ENCODE measurements at regions not wholly inside any gene's neighbourhood (a gene's known extent, or its start where the extent isn't known, plus 50 kb on each side); places are given as distances from the start of the nearest gene placed in this dataset.

- H3K27me3 ChIP-seq (replicated peaks in 1 of 4; ENCODE audit: control insufficient read depth in 3 of 4, extremely low read depth in 1 of 4, insufficient read depth in 3 of 4, low read length in 3 of 4): no peaks in the 10 kb centered on the region
- no peak overlapping the region for H3K56ac ChIP-seq (replicated peaks; ENCODE audit: insufficient read length, low read depth, low read length)
- FAIRE-seq (no peak), DNase-seq (ENCODE audit: low read depth in 1 of 2, low spot score in 2 of 2) (no peak)
- no peaks in the 10 kb centered on the region for H3K79me1 ChIP-seq (ENCODE audit: low read depth, low read length)
- no peak overlapping the region for H2BK120ac ChIP-seq (replicated peaks; ENCODE audit: low read depth, low read length)
- no peak overlapping the region for H4K91ac ChIP-seq (replicated peaks; ENCODE audit: insufficient read length, low read length)
- no peaks in the 10 kb centered on the region for H3K79me2 ChIP-seq (ENCODE audit: control insufficient read depth in 1 of 2, insufficient read depth in 2 of 2, low read length in 2 of 2)
- no peak overlapping the region for H2BK15ac ChIP-seq (ENCODE audit: low read length)
- H2AFZ ChIP-seq (ENCODE audit: low read length): no peak overlapping the region
- POLR2A ChIA-PET (ENCODE audit: partially characterized antibody): no interaction called here
- H3K14ac ChIP-seq (ENCODE audit: insufficient read length): no peak overlapping the region
- H4K8ac ChIP-seq (ENCODE audit: extremely low read depth, insufficient read depth, low read length): no peak overlapping the region
- H4K5ac ChIP-seq (ENCODE audit: insufficient read length, low read depth, low read length): no peak overlapping the region
- no peak overlapping the region for H3K9ac ChIP-seq (replicated peaks in 1 of 4; ENCODE audit: extremely low read depth in 1 of 4, low read depth in 3 of 4, low read length in 3 of 4)
- H4K20me1 ChIP-seq (replicated peaks in 1 of 2; ENCODE audit: control insufficient read depth in 1 of 2, insufficient read depth in 2 of 2, low read length in 2 of 2): no peaks in the 10 kb centered on the region
- no peaks in the 10 kb centered on the region for H3K23me2 ChIP-seq (ENCODE audit: low read depth, low read length)
- no peak overlapping the region for H3K4me3 ChIP-seq (ENCODE audit: extremely low read depth in 1 of 4, insufficient read depth in 2 of 4, low read depth in 3 of 4, low read length in 4 of 4)
- H3K27ac ChIP-seq (ENCODE audit: low read depth, low read length): no peak overlapping the region
- no peak overlapping the region for H2AK5ac ChIP-seq (ENCODE audit: low read depth, low read length)
- H3K4me1 ChIP-seq (replicated peaks in 1 of 4; ENCODE audit: control insufficient read depth in 3 of 4, insufficient read depth in 4 of 4, low read length in 3 of 4): no peaks in the 10 kb centered on the region
- H2BK20ac ChIP-seq (ENCODE audit: low read length): no peak overlapping the region
- no peaks in the 10 kb centered on the region for H3K9me3 ChIP-seq (ENCODE audit: insufficient read depth in 2 of 2, low read depth in 1 of 2, low read length in 1 of 2)
- no peaks in the 10 kb centered on the region for H3K36me3 ChIP-seq (ENCODE audit: control insufficient read depth in 2 of 4, insufficient read depth in 4 of 4, low read length in 3 of 4)
- no peak overlapping the region for H3K4me2 ChIP-seq (ENCODE audit: insufficient read depth in 1 of 2, low read depth in 2 of 2, low read length in 2 of 2)
- H3K23ac ChIP-seq (ENCODE audit: insufficient read length): no peak overlapping the region
- no peak overlapping the region for H2BK5ac ChIP-seq (ENCODE audit: low read depth, low read length)
- H3K18ac ChIP-seq (ENCODE audit: extremely low read depth, low read length): no peak overlapping the region
- no peak overlapping the region for H3K4ac ChIP-seq (replicated peaks; ENCODE audit: insufficient read length, low read depth, low read length)
- no peak overlapping the region for H2BK12ac ChIP-seq (ENCODE audit: low read depth, low read length)
- CTCF ChIA-PET (ENCODE audit: partially characterized antibody): no interaction called here
- no peak for TF ChIP-seq SAP30 (IDR thresholded peaks at IDR 0.05; ENCODE audit: insufficient read depth, insufficient replicate concordance, low read length)
- no peak for TF ChIP-seq CHD7 (IDR thresholded peaks at IDR 0.05; ENCODE audit: insufficient replicate concordance, low read length)
These were observed 313.7 kb upstream of the MGAT5 start for GRCh38 chr2:133940134-133940533.

Measured in H1 (cell line).